ENCODE measurements at regions not wholly inside any gene's neighbourhood (a gene's known extent, or its start where the extent isn't known, plus 50 kb on each side); places are given as distances from the start of the nearest gene placed in this dataset.

GRCh38 chr11:95435628-95436353, 204.8 kb upstream of the SESN3 start:
- no peak overlapping the region for H4K8ac ChIP-seq (ENCODE audit: low read depth in 2 of 2, low read length in 2 of 2)
- H4K20me1 ChIP-seq (ENCODE audit: insufficient read depth, low read length), result no peaks in the 10 kb centered on the region
- H3K4ac ChIP-seq (ENCODE audit: low read depth, low read length), result no peak overlapping the region
- no peak overlapping the region for H2BK120ac ChIP-seq (ENCODE audit: low read depth, low read length)
- H2BK20ac ChIP-seq (ENCODE audit: low read depth, low read length), result no peak overlapping the region
- H4K91ac ChIP-seq (ENCODE audit: insufficient read depth, low read depth, low read length), result no peak overlapping the region
- no peaks in the 10 kb centered on the region for H3K79me1 ChIP-seq (ENCODE audit: low read depth in 1 of 2, low read length in 2 of 2)
- TF ChIP-seq FOS (IDR thresholded peaks at IDR 0.05; ENCODE audit: low read depth, low read length), result no peak
- no peak for TF ChIP-seq NFE2L2 (IDR thresholded peaks at IDR 0.05; ENCODE audit: low read depth, low read length)
- no peak for TF ChIP-seq RAD21 (IDR thresholded peaks at IDR 0.05; ENCODE audit: low read length)
- TF ChIP-seq MAFK (IDR thresholded peaks at IDR 0.05; ENCODE audit: low read depth, low read length), result no peak
- no peak for TF ChIP-seq SMC3 (IDR thresholded peaks at IDR 0.05; ENCODE audit: low read depth, low read length)
- TF ChIP-seq RFX5 (IDR thresholded peaks at IDR 0.05; ENCODE audit: low read depth, low read length), result no peak
- no peak for TF ChIP-seq MAZ (IDR thresholded peaks at IDR 0.05; ENCODE audit: borderline replicate concordance, low read depth, low read length)
- no peak for TF ChIP-seq USF2 (IDR thresholded peaks at IDR 0.05; ENCODE audit: low read depth, low read length)
- no peak for TF ChIP-seq CEBPB (IDR thresholded peaks at IDR 0.05; ENCODE audit: low read depth, low read length)
- TF ChIP-seq BHLHE40 (IDR thresholded peaks at IDR 0.05; ENCODE audit: low read depth, low read length), result no peak
- TF ChIP-seq ELK1 (IDR thresholded peaks at IDR 0.05; ENCODE audit: borderline replicate concordance, low read depth, low read length), result no peak
- TF ChIP-seq CTCF (conservative IDR thresholded peaks at IDR 0.05; ENCODE audit: low read depth, low read length), result no peak
- TF ChIP-seq RCOR1 (IDR thresholded peaks at IDR 0.05; ENCODE audit: insufficient replicate concordance, low read length), result no peak
- TF ChIP-seq POLR2A (IDR thresholded peaks at IDR 0.05; ENCODE audit: low read depth, low read length), result no peak
- TF ChIP-seq CHD1 (IDR thresholded peaks at IDR 0.05; ENCODE audit: low read depth, low read length), result no peak
- H3K14ac ChIP-seq (replicated peaks; ENCODE audit: low read depth, low read length), result no peak overlapping the region
- H3K4me2 ChIP-seq (ENCODE audit: low read depth, low read length), result no peak overlapping the region
- no TSS peak for BruUV-seq (replicated peaks)
- H4K5ac ChIP-seq (ENCODE audit: low read depth, low read length), result no peak overlapping the region
- no peak overlapping the region for H2BK15ac ChIP-seq (ENCODE audit: low read depth, low read length)
- no peak overlapping the region for H2AK9ac ChIP-seq (replicated peaks; ENCODE audit: low read depth, low read length, poor library complexity)
- no peaks in the 10 kb centered on the region for H3K9me3 ChIP-seq (ENCODE audit: control insufficient read depth, insufficient read depth, low read length)
- ChIA-PET POLR2A (ENCODE audit: unreplicated experiment) (no interaction called here), CTCF (no interaction called here)
- H3K9ac ChIP-seq (ENCODE audit: low read depth, low read length), result no peak overlapping the region
- H2AFZ ChIP-seq (replicated peaks; ENCODE audit: low read length, poor library complexity), result no peak overlapping the region
- DNase-seq (no peak), ATAC-seq (ENCODE audit: low read depth) (no peak)
- intact Hi-C loops (cut with micrococcal nuclease) (no loop called here), in situ Hi-C loops (cut with MboI; ENCODE audit: low sequenced_read_pairs) (no loop called here), dilution Hi-C loops (cut with HindIII; ENCODE audit: low sequenced_read_pairs, unreplicated experiment) (no loop called here)
- H3K4me3 ChIP-seq (ENCODE audit: insufficient read depth, low read depth, low read length), result no peak overlapping the region
- no peaks in the 10 kb centered on the region for H3K4me1 ChIP-seq (ENCODE audit: control insufficient read depth, insufficient read depth, low read length)
- no peak overlapping the region for H3K27ac ChIP-seq (ENCODE audit: insufficient read depth, low read length)
- H3K9me1 ChIP-seq (ENCODE audit: insufficient read depth, low read length), result no peaks in the 10 kb centered on the region
- H2AK5ac ChIP-seq (ENCODE audit: low read depth, low read length), result no peak overlapping the region
- WGBS, 2 experiments (ENCODE audit: extremely low coverage in 2 of 2, insufficient read length in 1 of 2), result no CpG with 5 or more reads among the region's 9 CpGs
- no peak overlapping the region for H2BK5ac ChIP-seq (ENCODE audit: low read depth, low read length, poor library complexity, severe bottlenecking)
- no peak overlapping the region for H3K18ac ChIP-seq (ENCODE audit: low read depth, low read length)
- H3K27me3 ChIP-seq (ENCODE audit: control insufficient read depth, insufficient read depth, low read length), result no peaks in the 10 kb centered on the region; the same call in 1 of the 2 replicates
- H3K36me3 ChIP-seq (ENCODE audit: control insufficient read depth, insufficient read depth, low read length), result no peaks in the 10 kb centered on the region
- no peak overlapping the region for H3K56ac ChIP-seq (ENCODE audit: extremely low read depth, insufficient read depth, low read length)
- no peak overlapping the region for H3K23ac ChIP-seq (ENCODE audit: low read depth, low read length)

Data from IMR-90 (cell line).